HG03064 (cell line): ENCODE measurements at regions not wholly inside any gene's neighbourhood (a gene's known extent, or its start where the extent isn't known, plus 50 kb on each side); places are given as distances from the start of the nearest gene placed in this dataset.
"Not testable (repeated sequence)": the region's sequence is repeated elsewhere in the genome, so short reads cannot be mapped to it uniquely, and the experiment has no call there.

Experiments
- ATAC-seq: cut with Tn5 transposase; IDR thresholded peaks from one replicate; pipeline ENCODE4 v1.9.1; 2021; ENCODE audit warnings: low read depth; ENCODE audit not compliant: unreplicated experiment

GRCh38 chr20:6693808-6694198, 73.7 kb upstream of the BMP2 start:
- ATAC-seq = not testable (repeated sequence)

GRCh38 chr20:6693178-6693807, 74.2 kb upstream of the BMP2 start:
- no peak for ATAC-seq

GRCh38 chr20:6692566-6693173, 74.8 kb upstream of the BMP2 start:
- no peak for ATAC-seq

- ATAC-seq = no peak
These were observed 76.0 kb upstream of the BMP2 start for GRCh38 chr20:6691516-6691915.

- ATAC-seq = no peak
These were observed 78.0 kb upstream of the BMP2 start for GRCh38 chr20:6689339-6689973.

- ATAC-seq = no peak
These were observed 81.3 kb upstream of the BMP2 start for GRCh38 chr20:6686171-6686570.

- no peak for ATAC-seq
These were observed 81.9 kb upstream of the BMP2 start for GRCh38 chr20:6685626-6686025.

- no peak for ATAC-seq
These were observed 82.3 kb upstream of the BMP2 start for GRCh38 chr20:6685181-6685582.

- no peak for ATAC-seq
These were observed 84.2 kb upstream of the BMP2 start for GRCh38 chr20:6683021-6683977.

- ATAC-seq = no peak
These were observed 86.6 kb upstream of the BMP2 start for GRCh38 chr20:6680854-6681253.

- no peak for ATAC-seq
These were observed 87.0 kb upstream of the BMP2 start for GRCh38 chr20:6680441-6680840.

GRCh38 chr20:6679086-6679485, 88.4 kb upstream of the BMP2 start:
- ATAC-seq = no peak

GRCh38 chr20:6678101-6678500, 89.4 kb upstream of the BMP2 start:
- no peak for ATAC-seq

GRCh38 chr20:6674831-6675230, 92.7 kb upstream of the BMP2 start:
- no peak for ATAC-seq

- no peak for ATAC-seq
These were observed 94.4 kb upstream of the BMP2 start for GRCh38 chr20:6673071-6673470.

GRCh38 chr20:6671829-6672228, 95.7 kb upstream of the BMP2 start:
- no peak for ATAC-seq

- no peak for ATAC-seq
These were observed 98.9 kb upstream of the BMP2 start for GRCh38 chr20:6668546-6668945.

- no peak for ATAC-seq
These were observed 101.7 kb upstream of the BMP2 start for GRCh38 chr20:6665621-6666355.

- no peak for ATAC-seq
These were observed 102.3 kb upstream of the BMP2 start for GRCh38 chr20:6665161-6665560.

GRCh38 chr20:6664574-6664973, 102.9 kb upstream of the BMP2 start:
- ATAC-seq = no peak
